ENCODE measurements at regions not wholly inside any gene's neighbourhood (a gene's known extent, or its start where the extent isn't known, plus 50 kb on each side); places are given as distances from the start of the nearest gene placed in this dataset.

- TF ChIP-seq CTCF (IDR thresholded peaks at IDR 0.05) (no peak), EP300 (IDR thresholded peaks at IDR 0.05; ENCODE audit: low read depth) (no peak)
Measured at GRCh38 chr18:60044290-60045006, 144.7 kb downstream of the PMAIP1 start.
